Activated CD8-positive, alpha-beta T cell treated with anti-CD3 and anti-CD28 coated beads, Interleukin-2, amount 10 ng/mL, durations not matched to agents 7 days and 5 days (primary cell): ENCODE measurements at regions not wholly inside any gene's neighbourhood (a gene's known extent, or its start where the extent isn't known, plus 50 kb on each side); places are given as distances from the start of the nearest gene placed in this dataset.

ENCODE experiments used
- ATAC-seq: fragments of 150-1000 bp; cut with Tn5 transposase; one replicate; pipeline ENCODE4 v1.10.0; 2021; ENCODE audit warnings: moderate library complexity
- CTCF ChIA-PET: fragments of 350-600 bp; sonication (Branson Sonifier 250); formaldehyde crosslinking; loops from one replicate; lab custom pipeline; 2021; ENCODE audit warnings: antibody characterized with exemption; lab: Charles Lee
- POLR2A ChIA-PET: fragments of 350-600 bp; sonication (Branson Sonifier 250); formaldehyde crosslinking; loops from one replicate; lab custom pipeline; 2021; ENCODE audit warnings: antibody characterized with exemption; lab: Charles Lee
- DNase-seq: peaks from one replicate; pipeline ENCODE4 v3.0.0-alpha.2; 2020
- H3K27ac Mint-ChIP-seq: one replicate; pipeline ENCODE4 v1.8.0; 2021; ENCODE audit warnings: mild to moderate bottlenecking, mixed read lengths
- H3K27me3 Mint-ChIP-seq: one replicate; pipeline ENCODE4 v1.8.0; 2021; ENCODE audit warnings: low read depth, mixed read lengths
- H3K36me3 Mint-ChIP-seq: one replicate; pipeline ENCODE4 v1.8.0; 2021; ENCODE audit warnings: low read depth, mixed read lengths
- H3K4me1 Mint-ChIP-seq: one replicate; pipeline ENCODE4 v1.8.0; 2021; ENCODE audit warnings: low read depth, mixed read lengths
- H3K4me3 Mint-ChIP-seq: one replicate; pipeline ENCODE4 v1.8.0; 2021; ENCODE audit warnings: mild to moderate bottlenecking, mixed read lengths
- H3K9me3 Mint-ChIP-seq: one replicate; pipeline ENCODE4 v1.8.0; 2022; ENCODE audit warnings: mixed read lengths; ENCODE audit not compliant: insufficient read depth

GRCh38 chr12:68452078-68452715, 120.0 kb upstream of the MDM1 start:
- no peaks in the 10 kb centered on the region for H3K27me3 Mint-ChIP-seq
- H3K4me3 Mint-ChIP-seq: peak overlapping the region; percentile 63
- H3K27ac Mint-ChIP-seq: peak overlapping the region; percentile 89
- H3K36me3 Mint-ChIP-seq: peaks cover 6% of the 10 kb centered on the region
- ATAC-seq (no peak), DNase-seq (no peak)
- ChIA-PET CTCF (interaction anchor here (1.1 to 1.7 kb wide), 3 partner anchors 10 to 92 kb away, joined by 3 to 5 read pairs (median 4); no protein-coding TSS in a partner anchor), POLR2A (interaction anchor here (1.3 kb wide), 1 partner anchor 10 kb away, joined by 4 read pairs; no protein-coding TSS in a partner anchor)
- H3K9me3 Mint-ChIP-seq: no peaks in the 10 kb centered on the region
- H3K4me1 Mint-ChIP-seq: peaks cover 87% of the 10 kb centered on the region

- POLR2A ChIA-PET: interaction anchor here (0.6 kb wide), 1 partner anchor 23 kb away, joined by 3 read pairs; no protein-coding TSS in a partner anchor
- H3K36me3 Mint-ChIP-seq: peaks cover 6% of the 10 kb centered on the region
- DNase-seq (no peak), ATAC-seq (no peak)
- no peak overlapping the region for H3K27ac Mint-ChIP-seq
- peaks cover 82% of the 10 kb centered on the region for H3K4me1 Mint-ChIP-seq
- no peaks in the 10 kb centered on the region for H3K9me3 Mint-ChIP-seq
- no peak overlapping the region for H3K4me3 Mint-ChIP-seq
- CTCF ChIA-PET: interaction anchor here (1.3 kb wide), 1 partner anchor 9 kb away, joined by 5 read pairs; no protein-coding TSS in a partner anchor
- no peaks in the 10 kb centered on the region for H3K27me3 Mint-ChIP-seq
Observed at GRCh38 chr12:68453278-68453677, 121.1 kb upstream of the MDM1 start.

- peaks cover 6% of the 10 kb centered on the region for H3K36me3 Mint-ChIP-seq
- H3K4me1 Mint-ChIP-seq: peaks cover 81% of the 10 kb centered on the region
- ChIA-PET POLR2A (no interaction called here), CTCF (interaction anchor here (1.1 kb wide), 1 partner anchor 19 kb away, joined by 4 read pairs; no protein-coding TSS in a partner anchor)
- DNase-seq (no peak), ATAC-seq (no peak)
- no peaks in the 10 kb centered on the region for H3K27me3 Mint-ChIP-seq
- no peaks in the 10 kb centered on the region for H3K9me3 Mint-ChIP-seq
- no peak overlapping the region for H3K4me3 Mint-ChIP-seq
- H3K27ac Mint-ChIP-seq: peak overlapping the region; percentile 19
Observed at GRCh38 chr12:68453876-68454275, 121.7 kb upstream of the MDM1 start.

GRCh38 chr12:68454892-68455291, 122.7 kb upstream of the MDM1 start:
- CTCF ChIA-PET: interaction anchor here (1.1 kb wide), 2 partner anchors 15 to 18 kb away, joined by 3 to 4 read pairs; no protein-coding TSS in a partner anchor
- peak overlapping the region; percentile 9 for H3K4me3 Mint-ChIP-seq

GRCh38 chr12:68455691-68456345, 123.7 kb upstream of the MDM1 start:
- ATAC-seq: peak; percentile 35
- no peaks in the 10 kb centered on the region for H3K9me3 Mint-ChIP-seq
- no peaks in the 10 kb centered on the region for H3K27me3 Mint-ChIP-seq
- H3K4me1 Mint-ChIP-seq: peaks cover 66% of the 10 kb centered on the region
- peaks cover 6% of the 10 kb centered on the region for H3K36me3 Mint-ChIP-seq
- POLR2A ChIA-PET: interaction anchor here (1.2 to 1.6 kb wide), 3 partner anchors 96 to 157 kb away, joined by 3 to 6 read pairs (median 4); partner anchors contain the start of gene RAP1B
- peak overlapping the region; percentile 65 for H3K27ac Mint-ChIP-seq
- CTCF ChIA-PET: interaction anchor here (1.0 to 1.1 kb wide), 2 partner anchors 15 to 26 kb away, joined by 3 read pairs; no protein-coding TSS in a partner anchor
- peak overlapping the region; percentile 9 for H3K4me3 Mint-ChIP-seq
- DNase-seq: peak; percentile 56

More at GRCh38 chr12:68454892-68455291, 122.7 kb upstream of the MDM1 start:
- Mint-ChIP-seq H3K9me3 (no peaks in the 10 kb centered on the region), H3K27me3 (no peaks in the 10 kb centered on the region), H3K4me1 (peaks cover 73% of the 10 kb centered on the region), H3K27ac (peak overlapping the region; percentile 65), H3K36me3 (peaks cover 6% of the 10 kb centered on the region)
- ATAC-seq (no peak), DNase-seq (no peak)
- POLR2A ChIA-PET: interaction anchor here (1.2 to 1.6 kb wide), 2 partner anchors 156 to 158 kb away, joined by 4 to 6 read pairs; partner anchors contain the start of gene RAP1B

GRCh38 chr12:68458866-68459265, 126.7 kb upstream of the MDM1 start:
- ChIA-PET POLR2A (no interaction called here), CTCF (no interaction called here)
- no peaks in the 10 kb centered on the region for H3K9me3 Mint-ChIP-seq
- H3K4me1 Mint-ChIP-seq: peaks cover 55% of the 10 kb centered on the region
- DNase-seq (no peak), ATAC-seq (no peak)
- H3K4me3 Mint-ChIP-seq: no peak overlapping the region
- H3K27me3 Mint-ChIP-seq: no peaks in the 10 kb centered on the region
- peaks cover 6% of the 10 kb centered on the region for H3K36me3 Mint-ChIP-seq
- no peak overlapping the region for H3K27ac Mint-ChIP-seq

GRCh38 chr12:68460236-68460635, 128.1 kb upstream of the MDM1 start:
- Mint-ChIP-seq H3K9me3 (no peaks in the 10 kb centered on the region), H3K4me3 (no peak overlapping the region), H3K27ac (no peak overlapping the region), H3K4me1 (peaks cover 42% of the 10 kb centered on the region), H3K36me3 (peaks cover 6% of the 10 kb centered on the region), H3K27me3 (no peaks in the 10 kb centered on the region)
- CTCF ChIA-PET: no interaction called here
- DNase-seq (no peak), ATAC-seq (no peak)
- POLR2A ChIA-PET: no interaction called here

GRCh38 chr12:68461645-68462044, 129.5 kb upstream of the MDM1 start:
- POLR2A ChIA-PET: no interaction called here
- CTCF ChIA-PET: interaction anchor here (0.9 to 2.0 kb wide), 3 partner anchors 9 to 144 kb away, joined by 3 to 5 read pairs (median 3); no protein-coding TSS in a partner anchor
- H3K36me3 Mint-ChIP-seq: no peaks in the 10 kb centered on the region

GRCh38 chr12:68462803-68463202, 130.6 kb upstream of the MDM1 start:
- ChIA-PET POLR2A (interaction anchor here (0.9 to 1.3 kb wide), 3 partner anchors 11 to 148 kb away, joined by 3 to 6 read pairs (median 4); partner anchors contain the start of gene RAP1B), CTCF (interaction anchor here (0.7 to 2.0 kb wide), 12 partner anchors 9 to 145 kb away, joined by 3 to 5 read pairs (median 4); no protein-coding TSS in a partner anchor)
- Mint-ChIP-seq H3K27me3 (no peaks in the 10 kb centered on the region), H3K9me3 (no peaks in the 10 kb centered on the region), H3K36me3 (no peaks in the 10 kb centered on the region), H3K27ac (peak overlapping the region; percentile 86), H3K4me1 (peaks cover 26% of the 10 kb centered on the region), H3K4me3 (peak overlapping the region; percentile 70)
- peak; percentile 37 for DNase-seq
- peak; percentile 86 for ATAC-seq

More at GRCh38 chr12:68461645-68462044, 129.5 kb upstream of the MDM1 start:
- Mint-ChIP-seq H3K9me3 (no peaks in the 10 kb centered on the region), H3K27me3 (no peaks in the 10 kb centered on the region), H3K27ac (no peak overlapping the region), H3K4me3 (no peak overlapping the region), H3K4me1 (peaks cover 29% of the 10 kb centered on the region)
- ATAC-seq (no peak), DNase-seq (no peak)

GRCh38 chr12:68465227-68465626, 133.1 kb upstream of the MDM1 start:
- Mint-ChIP-seq H3K27ac (no peak overlapping the region), H3K27me3 (no peaks in the 10 kb centered on the region), H3K4me1 (peaks cover 21% of the 10 kb centered on the region), H3K4me3 (no peak overlapping the region), H3K36me3 (no peaks in the 10 kb centered on the region), H3K9me3 (no peaks in the 10 kb centered on the region)
- DNase-seq (no peak), ATAC-seq (no peak)
- POLR2A ChIA-PET: interaction anchor here (0.7 to 1.0 kb wide), 2 partner anchors 18 to 116 kb away, joined by 3 read pairs; no protein-coding TSS in a partner anchor
- CTCF ChIA-PET: no interaction called here

- ATAC-seq (no peak), DNase-seq (no peak)
- peaks cover 14% of the 10 kb centered on the region for H3K4me1 Mint-ChIP-seq
- CTCF ChIA-PET: interaction anchor here (1.8 kb wide), 1 partner anchor 13 kb away, joined by 4 read pairs; no protein-coding TSS in a partner anchor
- no peaks in the 10 kb centered on the region for H3K36me3 Mint-ChIP-seq
- H3K9me3 Mint-ChIP-seq: no peaks in the 10 kb centered on the region
- H3K27me3 Mint-ChIP-seq: no peaks in the 10 kb centered on the region
- H3K4me3 Mint-ChIP-seq: no peak overlapping the region
- POLR2A ChIA-PET: no interaction called here
- no peak overlapping the region for H3K27ac Mint-ChIP-seq
Observed at GRCh38 chr12:68467514-68467913, 135.4 kb upstream of the MDM1 start.
